ENCODE measurements at regions not wholly inside any gene's neighbourhood (a gene's known extent, or its start where the extent isn't known, plus 50 kb on each side); places are given as distances from the start of the nearest gene placed in this dataset.

GRCh38 chr6:4185846-4186245, 50.5 kb upstream of the ECI2 start:
- Histone ChIP-seq H3K9me3 (ENCODE audit: control insufficient read depth in 1 of 2, low read length in 2 of 2) (peaks cover 0 to 3% of the 10 kb centered on the region in 2 donors), H3K4me1 (ENCODE audit: control insufficient read depth in 1 of 2, insufficient read depth in 2 of 2, low read length in 2 of 2) (no peaks in the 10 kb centered on the region), H3K27ac (ENCODE audit: low read depth, low read length) (no peak overlapping the region), H3K9ac (ENCODE audit: low read depth in 1 of 2, low read length in 2 of 2) (no peak overlapping the region), H3K27me3 (ENCODE audit: control insufficient read depth in 1 of 2, insufficient read depth in 2 of 2, low read length in 2 of 2) (no peaks in the 10 kb centered on the region), H3K4me3 (ENCODE audit: low read depth in 1 of 2, low read length in 2 of 2) (no peak overlapping the region), H3K36me3 (ENCODE audit: control insufficient read depth in 1 of 2, insufficient read depth in 2 of 2, low read length in 2 of 2) (no peaks in the 10 kb centered on the region)

- Histone ChIP-seq H3K27ac (ENCODE audit: low read depth, low read length) (no peak overlapping the region), H3K4me3 (ENCODE audit: low read depth in 1 of 2, low read length in 2 of 2) (no peak overlapping the region), H3K4me1 (ENCODE audit: control insufficient read depth in 1 of 2, insufficient read depth in 2 of 2, low read length in 2 of 2) (no peaks in the 10 kb centered on the region)
Measured at GRCh38 chr6:4185419-4185818, 50.0 kb upstream of the ECI2 start.

More at GRCh38 chr6:4185419-4185818, 50.0 kb upstream of the ECI2 start:
- peaks cover 0 to 3% of the 10 kb centered on the region in 2 donors for H3K9me3 ChIP-seq (ENCODE audit: control insufficient read depth in 1 of 2, low read length in 2 of 2)
- H3K9ac ChIP-seq (ENCODE audit: low read depth in 1 of 2, low read length in 2 of 2), result no peak overlapping the region
- no peaks in the 10 kb centered on the region for H3K27me3 ChIP-seq (ENCODE audit: control insufficient read depth in 1 of 2, insufficient read depth in 2 of 2, low read length in 2 of 2)
- H3K36me3 ChIP-seq (ENCODE audit: control insufficient read depth in 1 of 2, insufficient read depth in 2 of 2, low read length in 2 of 2), result no peaks in the 10 kb centered on the region

All from duodenal mucosa (tissue), 2 donors.